GM21619 (cell line): ENCODE measurements at regions not wholly inside any gene's neighbourhood (a gene's known extent, or its start where the extent isn't known, plus 50 kb on each side); places are given as distances from the start of the nearest gene placed in this dataset.

ENCODE experiments used
- ATAC-seq: cut with Tn5 transposase; IDR thresholded peaks from one replicate; pipeline ENCODE4 v1.9.1; 2021; ENCODE audit not compliant: unreplicated experiment

GRCh38 chr21:23401278-23401677 lies 2206.0 kb downstream of the MRPL39 start:
- ATAC-seq, result peak; percentile 56

- ATAC-seq, result no peak
Measured at GRCh38 chr21:23398726-23399125, 2208.6 kb downstream of the MRPL39 start.

GRCh38 chr21:23394458-23394857 lies 2212.8 kb downstream of the MRPL39 start:
- no peak for ATAC-seq

GRCh38 chr21:23384679-23385078 lies 2222.6 kb downstream of the MRPL39 start:
- ATAC-seq, result no peak

- no peak for ATAC-seq
Measured at GRCh38 chr21:23374155-23374554, 2233.1 kb downstream of the MRPL39 start.

DNA sequence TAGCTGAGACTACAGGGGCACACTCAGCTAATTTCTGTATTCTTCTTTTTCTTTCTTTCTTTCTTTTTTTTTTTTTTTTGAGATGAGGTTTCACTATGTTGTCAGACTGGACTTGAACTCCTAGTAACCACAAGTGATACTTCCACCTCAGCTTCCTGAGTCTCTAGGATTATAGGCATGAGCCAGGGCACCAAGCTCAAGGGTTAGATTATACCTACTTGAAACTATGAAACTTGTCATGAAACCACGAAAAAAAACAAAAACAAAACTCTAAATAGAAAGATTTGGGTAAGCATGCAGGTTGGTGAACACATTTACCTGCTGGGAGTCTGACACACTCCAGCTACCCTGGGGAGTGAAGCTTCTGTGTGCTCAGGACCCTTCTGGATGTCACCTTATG lies 2250.4 kb downstream of the MRPL39 start:
- ATAC-seq, result no peak

DNA sequence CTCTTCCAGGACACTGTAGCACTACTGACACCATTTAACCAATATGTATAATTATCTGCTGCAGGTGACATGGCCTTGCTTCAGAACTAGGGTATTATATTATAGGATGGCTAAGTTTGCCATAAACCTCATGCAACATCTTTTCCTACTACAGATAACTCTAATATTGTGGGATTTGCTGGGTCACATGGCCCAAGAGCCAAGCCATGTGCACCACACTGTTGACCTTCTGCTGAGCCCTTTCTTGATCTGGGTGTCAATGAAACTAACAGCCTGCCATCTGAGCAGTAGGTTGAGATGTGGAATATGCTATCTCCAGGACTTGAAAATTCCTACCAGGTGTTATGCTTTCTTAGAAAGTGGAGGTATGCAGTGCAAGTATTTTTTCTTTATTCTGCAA lies 2291.1 kb downstream of the MRPL39 start:
- ATAC-seq, result no peak

- ATAC-seq, result no peak
Measured at GRCh38 chr21:23308741-23309140, 2298.5 kb downstream of the MRPL39 start.

GRCh38 chr21:23307065-23307464 lies 2300.2 kb downstream of the MRPL39 start:
- ATAC-seq, result no peak

DNA sequence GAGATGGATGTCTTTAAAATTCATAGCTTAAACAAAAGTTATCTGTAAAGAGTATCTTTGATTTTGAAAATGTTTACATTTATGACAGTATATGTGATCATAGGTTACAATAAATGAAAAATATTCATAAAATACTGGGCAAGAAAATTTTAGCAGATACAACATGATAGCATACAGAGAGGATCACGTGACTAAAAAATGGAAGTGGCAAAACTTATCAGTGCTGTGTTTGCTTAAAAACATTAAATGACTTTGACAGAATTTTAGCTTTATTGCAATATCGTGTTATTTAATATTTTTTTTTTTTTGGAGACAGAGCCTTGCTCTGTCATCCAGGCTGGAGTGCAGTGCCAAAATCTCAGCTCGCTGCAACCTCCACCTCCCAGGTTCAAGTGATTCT lies 2294.1 kb downstream of the NCAM2 start:
- ATAC-seq, result no peak

GRCh38 chr21:23281917-23282316 lies 2283.7 kb downstream of the NCAM2 start:
- no peak for ATAC-seq

- ATAC-seq, result no peak
Measured at GRCh38 chr21:23249760-23250159, 2251.6 kb downstream of the NCAM2 start.

GRCh38 chr21:23247334-23247733 lies 2249.1 kb downstream of the NCAM2 start:
- ATAC-seq, result no peak

DNA sequence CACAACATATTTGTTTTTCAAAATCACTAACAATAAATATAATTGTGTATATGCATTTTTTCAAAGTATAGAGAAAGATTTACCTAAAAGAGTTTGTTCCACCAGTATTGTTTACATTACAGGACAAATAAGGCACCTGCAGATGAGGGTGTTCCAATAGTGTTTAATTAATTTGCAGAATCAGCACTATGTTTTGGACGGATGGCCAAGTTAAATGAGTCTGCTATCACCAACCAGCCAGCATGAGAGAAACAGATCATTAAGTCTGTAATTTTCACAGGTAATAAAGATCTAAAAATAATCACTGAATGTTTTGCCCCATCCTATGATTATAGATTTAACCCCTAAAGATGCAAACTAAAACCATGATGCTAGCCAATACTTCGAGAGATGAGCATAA lies 2247.0 kb downstream of the NCAM2 start:
- ATAC-seq, result no peak

- ATAC-seq, result no peak
Measured at GRCh38 chr21:23223882-23224281, 2225.7 kb downstream of the NCAM2 start.

DNA sequence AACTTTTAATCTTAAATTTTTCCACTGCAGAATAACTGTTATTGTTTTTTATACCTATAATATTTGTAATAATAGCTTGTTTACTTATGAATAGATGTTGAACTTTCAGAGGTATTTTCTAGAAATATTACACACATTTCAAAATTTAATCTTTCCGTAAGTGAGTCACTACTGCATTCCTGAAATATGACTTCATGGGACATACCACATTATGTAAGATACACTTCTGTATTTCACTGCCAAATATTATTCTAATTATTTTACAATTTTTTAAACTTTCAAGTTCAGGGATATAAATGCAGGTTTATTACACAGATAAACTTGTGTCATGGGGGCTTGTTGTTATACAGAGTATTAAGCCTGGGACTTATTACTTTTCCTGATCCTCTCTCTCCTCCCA lies 2220.5 kb downstream of the NCAM2 start:
- ATAC-seq, result no peak

GRCh38 chr21:23217597-23217996 lies 2219.4 kb downstream of the NCAM2 start:
- no peak for ATAC-seq

- no peak for ATAC-seq
Measured at GRCh38 chr21:23215261-23215660, 2217.1 kb downstream of the NCAM2 start.
